Right renal pelvis (tissue), 4 donors: ENCODE measurements at regions not wholly inside any gene's neighbourhood (a gene's known extent, or its start where the extent isn't known, plus 50 kb on each side); places are given as distances from the start of the nearest gene placed in this dataset.
"Not testable (repeated sequence)": the region's sequence is repeated elsewhere in the genome, so short reads cannot be mapped to it uniquely, and the experiment has no call there.

Source experiments
- DNase-seq, 4 donors: peaks; one replicate each; pipeline ENCODE4 v3.0.0-alpha.2; 2013; ENCODE audit warnings: low read depth in 4 of 4, low spot score in 3 of 4, missing footprints in 1 of 4

DNA sequence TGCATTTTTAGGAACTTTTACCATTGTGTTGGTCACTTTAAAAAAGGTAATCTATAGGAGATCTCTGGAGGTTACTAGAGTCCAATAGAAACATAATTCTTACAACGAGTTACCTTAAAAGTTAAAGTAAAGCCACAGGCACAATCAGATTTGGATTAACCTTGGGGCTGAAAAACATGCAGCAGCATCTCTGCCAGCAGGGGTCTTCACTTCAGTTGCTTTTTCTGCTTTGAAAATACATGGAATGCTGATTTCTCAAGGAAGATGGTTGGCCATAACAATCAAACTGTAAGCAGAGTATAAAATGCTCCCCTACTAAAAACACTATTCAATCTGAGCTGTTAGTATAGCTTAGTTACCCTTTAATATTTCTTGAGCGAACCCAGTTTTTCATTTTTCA, 1072.3 kb upstream of the PCDH10 start:
- no peak for DNase-seq

DNA sequence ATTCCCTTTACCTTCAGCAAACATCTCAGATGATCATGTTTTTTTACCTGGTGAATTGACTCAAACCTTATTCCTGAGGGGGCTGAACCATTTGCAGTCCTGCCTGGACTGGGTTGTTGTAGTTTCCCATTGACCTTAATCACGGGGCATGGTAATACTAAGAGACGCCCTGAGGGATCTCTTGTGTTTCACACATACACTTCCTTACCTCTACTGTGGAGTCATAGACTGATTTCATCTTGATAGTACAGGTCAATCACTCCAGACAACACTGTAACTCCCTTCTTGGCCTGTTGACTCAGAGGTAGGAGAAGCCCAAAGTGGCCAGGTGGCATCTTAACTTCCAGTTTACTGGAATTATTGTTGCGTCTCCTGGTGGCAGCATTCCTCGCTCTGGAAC, 1064.0 kb upstream of the PCDH10 start:
- DNase-seq: no peak

GRCh38 chr4:132094017-132094416, 1055.1 kb upstream of the PCDH10 start:
- DNase-seq: no peak

- no peak for DNase-seq
Measured at GRCh38 chr4:132097041-132097440, 1052.1 kb upstream of the PCDH10 start.

GRCh38 chr4:132101526-132101925, 1047.6 kb upstream of the PCDH10 start:
- DNase-seq: no peak

DNA sequence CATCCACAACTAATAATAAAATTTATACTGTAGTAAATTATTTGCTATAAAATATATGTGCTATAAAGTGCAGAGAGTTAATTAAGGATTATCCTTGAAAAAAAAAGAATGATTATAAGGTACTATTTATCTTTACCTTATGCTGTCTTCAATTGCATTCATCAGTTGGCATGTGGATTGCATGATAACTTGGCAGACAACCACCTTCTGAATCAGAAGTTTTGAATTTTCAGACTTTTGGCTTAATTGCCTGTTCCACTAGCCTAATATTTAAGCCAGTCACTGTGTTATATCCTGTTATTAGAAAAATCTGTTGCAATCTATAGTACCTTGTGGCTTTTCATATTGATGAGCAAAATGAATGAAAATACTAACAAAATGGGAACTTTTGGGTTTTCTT, 1040.3 kb upstream of the PCDH10 start:
- DNase-seq: no peak

DNA sequence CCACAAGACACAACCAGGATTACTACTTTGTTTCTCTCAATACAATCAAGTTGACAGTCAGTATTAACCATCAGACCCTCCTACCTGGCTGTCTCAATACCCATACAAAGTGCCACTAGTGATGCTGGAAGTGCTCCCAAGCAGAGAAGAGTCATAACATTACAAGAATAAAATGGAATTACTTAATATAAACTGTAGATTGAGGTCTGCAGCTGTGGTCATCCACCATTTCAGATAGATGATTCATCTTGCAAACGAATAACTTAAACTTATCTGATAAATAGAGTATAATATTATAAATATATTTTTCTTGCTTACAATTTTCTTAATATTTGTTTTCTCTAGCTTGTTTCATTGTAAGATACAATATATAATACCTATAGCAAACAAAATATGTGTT, 1034.2 kb upstream of the PCDH10 start:
- DNase-seq: no peak

DNA sequence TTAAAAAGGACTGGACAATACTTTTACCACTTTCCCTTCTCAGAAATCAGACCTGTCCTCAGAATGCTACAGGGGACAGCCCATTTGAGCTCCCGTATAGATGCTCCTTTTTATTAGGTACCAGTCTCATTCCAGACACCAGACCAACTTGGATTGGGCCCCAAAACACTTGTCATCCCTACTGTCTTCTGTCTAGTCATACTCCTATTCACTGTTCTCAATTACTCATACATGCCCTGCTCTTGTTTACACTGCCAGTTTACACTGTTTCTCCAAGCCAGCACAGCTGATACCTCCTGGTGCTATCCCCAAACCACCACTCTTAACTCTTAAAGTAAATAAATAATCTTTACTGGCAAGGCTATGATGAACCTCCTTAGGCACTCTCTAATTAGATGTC, 1026.4 kb upstream of the PCDH10 start:
- DNase-seq: not testable (repeated sequence)

DNA sequence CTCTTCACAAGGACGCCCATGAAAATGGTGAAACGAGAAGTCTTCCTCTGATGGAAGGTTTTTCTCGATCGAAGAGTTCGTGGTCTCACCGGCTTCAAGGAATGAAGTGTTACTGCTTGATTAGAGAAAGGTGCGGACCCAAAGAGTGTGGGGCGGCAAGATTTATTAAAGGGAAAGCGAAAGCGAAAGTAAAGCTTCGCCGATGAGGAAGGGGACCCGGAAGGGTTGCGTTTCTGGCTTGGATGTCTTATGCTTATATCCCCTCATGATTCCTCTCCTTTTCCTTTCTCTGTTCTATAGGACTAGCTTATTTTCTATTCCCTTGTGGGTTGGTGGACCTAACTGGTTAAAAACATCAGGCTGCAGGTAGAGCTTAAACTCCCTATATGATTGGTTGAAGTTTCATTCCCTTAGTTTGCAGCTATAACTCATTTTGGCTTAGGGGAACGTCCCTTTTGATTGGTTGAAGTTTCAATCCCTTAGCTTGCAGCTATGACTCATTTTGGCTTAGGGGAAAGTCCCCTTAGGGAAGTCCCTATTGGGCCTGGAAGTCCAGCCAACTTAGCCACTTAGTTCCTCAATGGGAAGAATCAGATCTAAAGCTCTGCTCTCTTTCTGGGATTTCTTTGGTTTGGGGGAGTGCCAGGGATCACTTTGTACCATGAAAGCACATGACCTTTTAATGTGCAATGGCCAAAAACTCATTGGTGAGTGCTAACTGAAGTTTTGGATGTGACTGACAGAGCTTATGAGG, 1025.0 kb upstream of the PCDH10 start:
- DNase-seq: no peak

DNA sequence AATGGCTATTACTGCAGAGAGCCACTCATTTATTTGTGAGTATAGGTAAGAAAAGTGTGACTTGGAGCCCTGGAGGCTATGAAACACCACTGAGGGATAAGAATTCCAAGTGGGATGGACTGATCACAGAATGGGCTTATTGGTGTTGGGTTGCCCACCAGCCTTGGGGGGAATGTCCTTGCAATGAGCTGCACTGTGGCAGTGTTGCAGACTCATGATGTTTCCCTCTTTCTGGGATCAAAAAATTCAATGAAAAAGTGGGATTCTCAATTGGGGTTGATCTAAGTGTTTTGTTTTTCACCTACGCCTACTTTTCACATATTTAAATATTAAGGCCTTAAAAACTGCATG, 1024.5 kb upstream of the PCDH10 start:
- DNase-seq: no peak

DNA sequence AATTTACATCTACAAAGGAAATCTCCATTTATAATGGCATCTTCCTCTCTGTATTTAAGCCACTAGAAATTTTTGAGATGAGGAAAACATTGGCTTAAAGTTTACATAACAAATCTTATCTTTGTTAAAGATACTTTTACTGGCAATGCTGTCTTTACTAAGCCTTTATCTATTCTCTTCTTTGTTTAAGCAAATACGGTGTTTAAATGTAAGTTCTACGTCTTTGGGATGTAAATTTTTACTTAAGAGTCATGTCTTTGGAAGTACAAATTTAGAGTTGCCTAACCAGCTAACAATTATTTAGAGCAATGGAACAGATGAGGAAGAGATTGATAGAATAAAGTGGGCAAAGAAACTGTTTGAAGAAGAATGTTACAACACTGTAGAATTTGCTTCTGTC, 1024.0 kb upstream of the PCDH10 start:
- DNase-seq: no peak

GRCh38 chr4:132132433-132132832, 1016.7 kb upstream of the PCDH10 start:
- no peak for DNase-seq

- DNase-seq: no peak
Measured at GRCh38 chr4:132169660-132170059, 979.4 kb upstream of the PCDH10 start.

- DNase-seq: no peak
Measured at GRCh38 chr4:132180020-132180427, 969.1 kb upstream of the PCDH10 start.

- no peak for DNase-seq
Measured at GRCh38 chr4:132195176-132195575, 953.9 kb upstream of the PCDH10 start.

DNA sequence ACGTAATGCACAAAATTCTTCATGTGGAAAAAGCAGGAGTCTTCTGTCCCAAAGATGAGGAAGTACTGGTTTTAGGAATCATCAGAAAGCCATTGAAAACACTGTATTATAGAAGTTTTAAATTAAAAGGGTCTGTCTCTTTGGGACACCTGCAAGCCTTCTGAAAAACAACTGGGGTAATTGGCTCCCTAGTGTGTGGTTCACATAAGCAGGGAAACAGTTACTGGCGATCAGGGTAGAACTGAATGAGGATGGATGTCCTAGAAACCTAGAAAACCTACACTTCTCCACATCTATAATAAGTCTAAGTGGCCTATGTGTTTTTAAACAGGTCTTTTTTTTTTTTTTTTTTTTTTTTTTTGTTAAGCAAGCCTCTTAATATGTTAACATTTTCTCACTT, 945.5 kb upstream of the PCDH10 start:
- no peak for DNase-seq

- DNase-seq: no peak
Measured at GRCh38 chr4:132214519-132214918, 934.6 kb upstream of the PCDH10 start.

GRCh38 chr4:132218406-132218805, 930.7 kb upstream of the PCDH10 start:
- DNase-seq: no peak

DNA sequence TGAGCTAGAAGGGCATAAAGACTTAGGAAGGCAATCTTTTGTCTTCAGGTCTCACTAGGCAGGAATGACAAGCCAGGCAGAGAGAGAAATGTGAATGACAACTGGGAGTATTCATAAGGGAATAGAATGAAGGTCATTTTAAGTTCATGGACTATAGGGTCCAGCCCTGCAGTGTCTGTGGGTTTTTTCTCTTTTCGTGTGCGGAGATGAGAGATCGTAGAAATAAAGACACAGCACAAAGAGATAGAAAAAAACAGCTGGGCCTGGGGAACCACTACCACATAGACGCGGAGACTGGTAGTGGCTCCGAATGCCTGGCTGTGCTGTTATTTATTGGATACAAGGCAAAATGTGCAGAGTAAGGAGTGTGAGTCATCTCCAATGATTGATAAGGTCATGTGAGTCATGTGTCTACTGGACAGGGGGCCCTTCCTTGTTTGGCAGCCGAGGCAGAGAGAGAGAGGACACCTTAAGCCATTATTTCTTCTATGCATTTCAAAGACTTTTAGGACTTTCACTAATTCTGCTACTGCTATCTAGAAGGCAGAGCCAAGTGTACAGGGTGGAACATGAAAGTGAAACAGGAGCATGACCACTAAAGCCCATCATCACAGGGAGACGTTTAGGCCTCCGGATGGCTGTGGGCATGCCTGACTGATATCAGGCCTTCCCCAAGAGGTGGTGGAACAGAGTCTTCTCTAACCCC, 921.8 kb upstream of the PCDH10 start:
- no peak for DNase-seq

GRCh38 chr4:132227857-132228165, 921.3 kb upstream of the PCDH10 start:
- DNase-seq: not testable (repeated sequence)

DNA sequence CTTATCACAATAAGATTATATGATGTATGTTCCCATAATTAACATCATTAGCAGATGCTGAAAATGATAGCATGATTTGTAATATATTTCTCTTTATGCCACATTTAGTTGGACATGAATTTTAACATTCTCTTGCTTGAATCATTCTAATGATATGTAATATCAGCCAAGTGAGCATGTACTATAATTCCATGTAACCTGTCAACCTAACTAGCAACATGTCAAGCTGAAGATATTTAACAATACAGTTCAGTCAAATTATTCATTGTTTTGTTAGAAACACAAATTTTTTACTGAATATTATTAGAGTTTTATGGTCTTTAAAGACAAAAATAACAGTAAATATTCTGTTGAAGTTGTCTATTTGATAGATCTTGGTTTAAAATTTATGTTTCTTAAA, 920.4 kb upstream of the PCDH10 start:
- no peak for DNase-seq

DNA sequence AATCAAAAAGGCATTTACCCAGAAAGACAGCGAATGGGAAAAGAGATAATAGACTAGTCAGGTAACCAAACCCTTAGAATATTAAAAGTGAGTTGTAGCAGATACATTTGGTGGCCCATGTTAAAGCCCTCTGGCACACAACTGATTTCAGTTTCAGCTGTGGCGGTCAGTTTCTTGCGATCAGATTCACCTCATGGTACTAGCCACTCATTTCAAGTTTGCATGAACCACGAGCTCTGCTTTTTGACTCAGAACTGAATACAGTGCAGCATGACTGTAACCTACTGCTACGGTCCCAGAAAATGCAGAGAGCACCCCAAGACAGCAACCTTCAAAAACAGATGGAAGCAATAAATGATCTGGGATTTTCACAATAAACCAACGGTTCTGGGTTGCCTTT, 919.1 kb upstream of the PCDH10 start:
- DNase-seq: no peak

GRCh38 chr4:132238697-132239096, 910.4 kb upstream of the PCDH10 start:
- no peak for DNase-seq
